ENCODE measurements at regions not wholly inside any gene's neighbourhood (a gene's known extent, or its start where the extent isn't known, plus 50 kb on each side); places are given as distances from the start of the nearest gene placed in this dataset.

DNA sequence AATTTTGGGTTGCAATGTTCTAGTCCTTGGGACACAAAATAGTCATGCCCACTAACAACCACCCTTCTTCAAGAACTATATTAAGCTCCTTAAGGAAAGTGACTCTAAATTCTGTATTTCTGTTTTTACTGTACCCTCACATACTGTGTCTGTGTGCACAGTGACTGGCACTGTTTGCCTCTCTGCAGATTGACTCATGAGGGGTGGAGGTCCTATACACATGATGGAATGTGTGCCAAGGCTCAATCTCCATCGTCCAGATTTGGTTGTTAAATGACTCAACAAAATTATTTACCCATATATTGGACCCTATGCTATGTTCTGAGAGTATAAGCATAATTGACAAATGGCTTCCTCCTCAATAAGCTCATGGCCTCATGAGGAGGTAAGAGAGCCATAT lies 126.6 kb upstream of the CWC22 start:
- TF ChIP-seq, protein P1, sequence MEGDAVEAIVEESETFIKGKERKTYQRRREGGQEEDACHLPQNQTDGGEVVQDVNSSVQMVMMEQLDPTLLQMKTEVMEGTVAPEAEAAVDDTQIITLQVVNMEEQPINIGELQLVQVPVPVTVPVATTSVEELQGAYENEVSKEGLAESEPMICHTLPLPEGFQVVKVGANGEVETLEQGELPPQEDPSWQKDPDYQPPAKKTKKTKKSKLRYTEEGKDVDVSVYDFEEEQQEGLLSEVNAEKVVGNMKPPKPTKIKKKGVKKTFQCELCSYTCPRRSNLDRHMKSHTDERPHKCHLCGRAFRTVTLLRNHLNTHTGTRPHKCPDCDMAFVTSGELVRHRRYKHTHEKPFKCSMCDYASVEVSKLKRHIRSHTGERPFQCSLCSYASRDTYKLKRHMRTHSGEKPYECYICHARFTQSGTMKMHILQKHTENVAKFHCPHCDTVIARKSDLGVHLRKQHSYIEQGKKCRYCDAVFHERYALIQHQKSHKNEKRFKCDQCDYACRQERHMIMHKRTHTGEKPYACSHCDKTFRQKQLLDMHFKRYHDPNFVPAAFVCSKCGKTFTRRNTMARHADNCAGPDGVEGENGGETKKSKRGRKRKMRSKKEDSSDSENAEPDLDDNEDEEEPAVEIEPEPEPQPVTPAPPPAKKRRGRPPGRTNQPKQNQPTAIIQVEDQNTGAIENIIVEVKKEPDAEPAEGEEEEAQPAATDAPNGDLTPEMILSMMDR (conservative IDR thresholded peaks at IDR 0.05), result no peak
- TF ChIP-seq EZH2 (IDR thresholded peaks at IDR 0.05; ENCODE audit: low read depth), result no peak
